ENCODE measurements at regions not wholly inside any gene's neighbourhood (a gene's known extent, or its start where the extent isn't known, plus 50 kb on each side); places are given as distances from the start of the nearest gene placed in this dataset.

- H3K27ac Mint-ChIP-seq (ENCODE audit: unreplicated experiment) = no peak overlapping the region
- no peak overlapping the region for H3K4me3 Mint-ChIP-seq
- TF ChIP-seq, protein P1, sequence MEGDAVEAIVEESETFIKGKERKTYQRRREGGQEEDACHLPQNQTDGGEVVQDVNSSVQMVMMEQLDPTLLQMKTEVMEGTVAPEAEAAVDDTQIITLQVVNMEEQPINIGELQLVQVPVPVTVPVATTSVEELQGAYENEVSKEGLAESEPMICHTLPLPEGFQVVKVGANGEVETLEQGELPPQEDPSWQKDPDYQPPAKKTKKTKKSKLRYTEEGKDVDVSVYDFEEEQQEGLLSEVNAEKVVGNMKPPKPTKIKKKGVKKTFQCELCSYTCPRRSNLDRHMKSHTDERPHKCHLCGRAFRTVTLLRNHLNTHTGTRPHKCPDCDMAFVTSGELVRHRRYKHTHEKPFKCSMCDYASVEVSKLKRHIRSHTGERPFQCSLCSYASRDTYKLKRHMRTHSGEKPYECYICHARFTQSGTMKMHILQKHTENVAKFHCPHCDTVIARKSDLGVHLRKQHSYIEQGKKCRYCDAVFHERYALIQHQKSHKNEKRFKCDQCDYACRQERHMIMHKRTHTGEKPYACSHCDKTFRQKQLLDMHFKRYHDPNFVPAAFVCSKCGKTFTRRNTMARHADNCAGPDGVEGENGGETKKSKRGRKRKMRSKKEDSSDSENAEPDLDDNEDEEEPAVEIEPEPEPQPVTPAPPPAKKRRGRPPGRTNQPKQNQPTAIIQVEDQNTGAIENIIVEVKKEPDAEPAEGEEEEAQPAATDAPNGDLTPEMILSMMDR (conservative IDR thresholded peaks at IDR 0.05) = no peak
- H3K36me3 Mint-ChIP-seq (ENCODE audit: low read depth) = no peaks in the 10 kb centered on the region
- peaks cover 13% of the 10 kb centered on the region for H3K4me1 Mint-ChIP-seq
- no peaks in the 10 kb centered on the region for H3K27me3 Mint-ChIP-seq (ENCODE audit: low read depth)
- H3K9me3 Mint-ChIP-seq = peaks cover 2% of the 10 kb centered on the region
- no peak for DNase-seq (ENCODE audit: low read depth, low spot score)
Measured at GRCh38 chr9:108789742-108790141, 66.0 kb downstream of the ACTL7B start.

- Mint-ChIP-seq H3K9me3 (peaks cover 2% of the 10 kb centered on the region), H3K36me3 (ENCODE audit: low read depth) (no peaks in the 10 kb centered on the region), H3K4me3 (no peak overlapping the region), H3K27me3 (ENCODE audit: low read depth) (no peaks in the 10 kb centered on the region), H3K27ac (ENCODE audit: unreplicated experiment) (no peak overlapping the region), H3K4me1 (peaks cover 30% of the 10 kb centered on the region)
- DNase-seq (ENCODE audit: low read depth, low spot score) = no peak
- TF ChIP-seq, protein P1 (conservative IDR thresholded peaks at IDR 0.05) = no peak
Measured at GRCh38 chr9:108787690-108788048, 68.1 kb downstream of the ACTL7B start.

GRCh38 chr9:108786901-108787689 is 68.7 kb downstream of the ACTL7B start:
- TF ChIP-seq, protein P1 (conservative IDR thresholded peaks at IDR 0.05) = no peak
- no peak for DNase-seq (ENCODE audit: low read depth, low spot score)
- Mint-ChIP-seq H3K4me1 (peaks cover 30% of the 10 kb centered on the region), H3K27ac (ENCODE audit: unreplicated experiment) (no peak overlapping the region), H3K9me3 (peaks cover 2% of the 10 kb centered on the region), H3K27me3 (ENCODE audit: low read depth) (no peaks in the 10 kb centered on the region), H3K4me3 (no peak overlapping the region), H3K36me3 (ENCODE audit: low read depth) (no peaks in the 10 kb centered on the region)

DNA sequence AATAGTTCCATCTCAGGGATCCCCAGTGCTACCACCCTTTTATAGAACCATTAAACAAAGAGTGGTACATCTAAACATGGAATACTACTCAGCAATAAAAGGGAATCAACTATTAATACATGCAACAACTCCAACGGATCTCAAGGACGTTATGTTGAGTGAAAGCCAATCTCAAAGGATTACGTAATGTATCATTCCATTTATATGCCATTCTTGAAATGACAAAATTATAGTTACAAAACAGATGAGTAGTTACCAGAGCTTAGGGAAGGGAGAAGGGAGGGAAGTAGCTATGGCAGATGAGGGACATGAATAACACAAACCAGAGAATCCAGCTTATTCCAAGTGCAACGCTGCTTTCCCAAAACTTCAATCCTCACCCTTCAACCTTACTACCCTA is 69.5 kb downstream of the ACTL7B start:
- no peaks in the 10 kb centered on the region for H3K27me3 Mint-ChIP-seq (ENCODE audit: low read depth)
- TF ChIP-seq, protein P1 (conservative IDR thresholded peaks at IDR 0.05) = no peak
- peaks cover 33% of the 10 kb centered on the region for H3K4me1 Mint-ChIP-seq
- no peaks in the 10 kb centered on the region for H3K36me3 Mint-ChIP-seq (ENCODE audit: low read depth)
- no peak overlapping the region for H3K27ac Mint-ChIP-seq (ENCODE audit: unreplicated experiment)
- H3K9me3 Mint-ChIP-seq = peaks cover 2% of the 10 kb centered on the region
- DNase-seq (ENCODE audit: low read depth, low spot score) = no peak
- H3K4me3 Mint-ChIP-seq = no peak overlapping the region

- H3K4me3 Mint-ChIP-seq = no peak overlapping the region
- H3K27ac Mint-ChIP-seq (ENCODE audit: unreplicated experiment) = no peak overlapping the region
- TF ChIP-seq, protein P1 (conservative IDR thresholded peaks at IDR 0.05) = no peak
- no peaks in the 10 kb centered on the region for H3K27me3 Mint-ChIP-seq (ENCODE audit: low read depth)
- no peak for DNase-seq (ENCODE audit: low read depth, low spot score)
- H3K9me3 Mint-ChIP-seq = peaks cover 2% of the 10 kb centered on the region
- H3K4me1 Mint-ChIP-seq = peaks cover 42% of the 10 kb centered on the region
- no peaks in the 10 kb centered on the region for H3K36me3 Mint-ChIP-seq (ENCODE audit: low read depth)
Measured at GRCh38 chr9:108784998-108785397, 70.8 kb downstream of the ACTL7B start.

Measured in neural crest cell (in vitro differentiated cells).